ENCODE measurements at regions not wholly inside any gene's neighbourhood (a gene's known extent, or its start where the extent isn't known, plus 50 kb on each side); places are given as distances from the start of the nearest gene placed in this dataset.

- Histone ChIP-seq H3K4me3 (no peak overlapping the region), H3K36me3 (ENCODE audit: control insufficient read depth in 4 of 4, insufficient read depth in 4 of 4, low read length in 4 of 4) (no peaks in the 10 kb centered on the region), H3K27ac (ENCODE audit: low read depth in 1 of 2, low read length in 1 of 2) (no peak overlapping the region), H3K27me3 (ENCODE audit: control insufficient read depth in 3 of 3, insufficient read depth in 3 of 3, low read length in 2 of 3) (no peaks in the 10 kb centered on the region), H3K4me1 (ENCODE audit: control insufficient read depth in 5 of 5, insufficient read depth in 5 of 5, low read length in 5 of 5) (no peaks in the 10 kb centered on the region), H3K9ac (ENCODE audit: insufficient read depth in 1 of 2, low read length in 2 of 2) (no peak overlapping the region), H3K9me3 (ENCODE audit: control insufficient read depth in 4 of 4, insufficient read depth in 3 of 4, low read length in 3 of 4) (no peaks in the 10 kb centered on the region)
- DNase-seq, result no peak
- ATAC-seq (ENCODE audit: insufficient read depth, low FRiP score), result no peak
- 78 to 84% methylated on average over 2 of the region's 2 CpGs for WGBS, 2 donors
- TF ChIP-seq CTCF (IDR thresholded peaks at IDR 0.05; ENCODE audit: control extremely low read depth, extremely low read depth), result no peak
Observed at GRCh38 chr5:152546493-152546892, 141.4 kb upstream of the NMUR2 start.

- Histone ChIP-seq H3K9ac (ENCODE audit: insufficient read depth in 1 of 2, low read length in 2 of 2) (no peak overlapping the region), H3K4me1 (ENCODE audit: control insufficient read depth in 5 of 5, insufficient read depth in 5 of 5, low read length in 5 of 5) (no peaks in the 10 kb centered on the region), H3K27me3 (ENCODE audit: control insufficient read depth in 3 of 3, insufficient read depth in 3 of 3, low read length in 2 of 3) (no peaks in the 10 kb centered on the region), H3K4me3 (no peak overlapping the region), H3K27ac (ENCODE audit: low read depth in 1 of 2, low read length in 1 of 2) (no peak overlapping the region), H3K36me3 (ENCODE audit: control insufficient read depth in 4 of 4, insufficient read depth in 4 of 4, low read length in 4 of 4) (no peaks in the 10 kb centered on the region), H3K9me3 (ENCODE audit: control insufficient read depth in 4 of 4, insufficient read depth in 3 of 4, low read length in 3 of 4) (no peaks in the 10 kb centered on the region)
- 53 to 74% methylated on average over 5 of the region's 5 CpGs for WGBS, 2 donors
- ATAC-seq (ENCODE audit: insufficient read depth, low FRiP score) (no peak), DNase-seq (no peak)
- no peak for TF ChIP-seq CTCF (IDR thresholded peaks at IDR 0.05; ENCODE audit: control extremely low read depth, extremely low read depth)
Observed at GRCh38 chr5:152547202-152547601, 142.1 kb upstream of the NMUR2 start.

- no peak for DNase-seq
- Histone ChIP-seq H3K9me3 (ENCODE audit: control insufficient read depth in 4 of 4, insufficient read depth in 3 of 4, low read length in 3 of 4) (no peaks in the 10 kb centered on the region), H3K4me3 (no peak overlapping the region), H3K36me3 (ENCODE audit: control insufficient read depth in 4 of 4, insufficient read depth in 4 of 4, low read length in 4 of 4) (no peaks in the 10 kb centered on the region), H3K9ac (ENCODE audit: insufficient read depth in 1 of 2, low read length in 2 of 2) (no peak overlapping the region), H3K27me3 (ENCODE audit: control insufficient read depth in 3 of 3, insufficient read depth in 3 of 3, low read length in 2 of 3) (no peaks in the 10 kb centered on the region), H3K27ac (ENCODE audit: low read depth in 1 of 2, low read length in 1 of 2) (no peak overlapping the region), H3K4me1 (ENCODE audit: control insufficient read depth in 5 of 5, insufficient read depth in 5 of 5, low read length in 5 of 5) (no peaks in the 10 kb centered on the region)
- no peak for TF ChIP-seq CTCF (IDR thresholded peaks at IDR 0.05; ENCODE audit: control extremely low read depth, extremely low read depth)
- no peak for ATAC-seq (ENCODE audit: insufficient read depth, low FRiP score)
- 58 to 76% methylated on average over 2 of the region's 2 CpGs for WGBS, 2 donors
Observed at GRCh38 chr5:152549709-152550108, 144.6 kb upstream of the NMUR2 start.

GRCh38 chr5:152551061-152551460 lies 146.0 kb upstream of the NMUR2 start:
- Histone ChIP-seq H3K9ac (ENCODE audit: insufficient read depth in 1 of 2, low read length in 2 of 2) (no peak overlapping the region), H3K4me1 (ENCODE audit: control insufficient read depth in 5 of 5, insufficient read depth in 5 of 5, low read length in 5 of 5) (no peaks in the 10 kb centered on the region), H3K9me3 (ENCODE audit: control insufficient read depth in 4 of 4, insufficient read depth in 3 of 4, low read length in 3 of 4) (no peaks in the 10 kb centered on the region), H3K4me3 (no peak overlapping the region), H3K27ac (ENCODE audit: low read depth in 1 of 2, low read length in 1 of 2) (no peak overlapping the region), H3K36me3 (ENCODE audit: control insufficient read depth in 4 of 4, insufficient read depth in 4 of 4, low read length in 4 of 4) (no peaks in the 10 kb centered on the region), H3K27me3 (ENCODE audit: control insufficient read depth in 3 of 3, insufficient read depth in 3 of 3, low read length in 2 of 3) (no peaks in the 10 kb centered on the region)
- ATAC-seq (ENCODE audit: insufficient read depth, low FRiP score) (no peak), DNase-seq (no peak)
- no peak for TF ChIP-seq CTCF (IDR thresholded peaks at IDR 0.05; ENCODE audit: control extremely low read depth, extremely low read depth)

Measured in lung (tissue), 11 donors.